IMR-90 (cell line): ENCODE measurements at regions not wholly inside any gene's neighbourhood (a gene's known extent, or its start where the extent isn't known, plus 50 kb on each side); places are given as distances from the start of the nearest gene placed in this dataset.

Experiments used
- ATAC-seq: fragments of 200-7000 bp; cut with Tn5 transposase; 2 replicates; pipeline ENCODE4 v1.9.1; 2020; ENCODE audit warnings: low read depth, mild to moderate bottlenecking, moderate library complexity
- BruUV-seq: library from RNA; stranded (reverse); fragments of 400-500 nt; replicated peaks from 2 replicates; lab custom pipeline; 2021; lab: Mats Ljungman, UMichigan
- CTCF ChIA-PET: fragments of 300-600 bp; formaldehyde crosslinking; extraction: SDS; loops from one replicate; lab custom pipeline; 2021; ENCODE audit warnings: antibody characterized with exemption; lab: Yijun Ruan, JAX
- POLR2A ChIA-PET: fragments of 300-600 bp; sonication (Branson Sonifier 250); formaldehyde crosslinking; loops from one replicate; lab custom pipeline; 2022; ENCODE audit warnings: antibody characterized with exemption; ENCODE audit not compliant: unreplicated experiment; lab: Charles Lee
- DNase-seq: peaks from one replicate; pipeline ENCODE4 v3.0.0; 2013
- H2AFZ ChIP-seq: replicated peaks from 2 replicates; pipeline ENCODE3; 2013; ENCODE audit warnings: low read length, mild to moderate bottlenecking; ENCODE audit not compliant: poor library complexity
- H2AK5ac ChIP-seq: 2 replicates; pipeline ENCODE4 v1.6.1; 2013; ENCODE audit warnings: low read depth, low read length, inconsistent platforms
- H2AK9ac ChIP-seq: replicated peaks from 2 replicates; pipeline ENCODE3; 2013; ENCODE audit warnings: mild to moderate bottlenecking, low read depth, low read length, moderate library complexity; ENCODE audit not compliant: poor library complexity
- H2BK120ac ChIP-seq: 2 replicates; pipeline ENCODE4 v1.6.1; 2013; ENCODE audit warnings: low read depth, low read length, inconsistent platforms
- H2BK15ac ChIP-seq: 3 replicates; pipeline ENCODE4 v1.6.1; 2013; ENCODE audit warnings: low read depth, low read length, inconsistent platforms
- H2BK20ac ChIP-seq: 2 replicates; pipeline ENCODE4 v1.6.1; 2013; ENCODE audit warnings: low read depth, mild to moderate bottlenecking, inconsistent platforms, low read length, moderate library complexity
- H2BK5ac ChIP-seq: 2 replicates; pipeline ENCODE4 v1.6.1; 2013; ENCODE audit warnings: mild to moderate bottlenecking, low read depth, low read length, inconsistent platforms; ENCODE audit not compliant: poor library complexity, severe bottlenecking
- H3K14ac ChIP-seq: replicated peaks from 2 replicates; pipeline ENCODE4 v1.6.1; 2013; ENCODE audit warnings: low read depth, low read length, inconsistent platforms
- H3K18ac ChIP-seq: 2 replicates; pipeline ENCODE4 v1.6.1; 2013; ENCODE audit warnings: low read depth, low read length, control low read depth
- H3K23ac ChIP-seq: 2 replicates; pipeline ENCODE4 v1.6.1; 2013; ENCODE audit warnings: low read depth, low read length, inconsistent platforms
- H3K27ac ChIP-seq: 2 replicates; pipeline ENCODE4 v1.5.1; 2013; ENCODE audit warnings: mild to moderate bottlenecking, control low read depth, low read length; ENCODE audit not compliant: insufficient read depth
- H3K27me3 ChIP-seq: 2 replicates; pipeline ENCODE4 v1.6.1; 2013; ENCODE audit warnings: low read length; ENCODE audit not compliant: control insufficient read depth, insufficient read depth
- H3K36me3 ChIP-seq: 2 replicates; pipeline ENCODE4 v1.6.1; 2013; ENCODE audit warnings: low read length, mixed read lengths; ENCODE audit not compliant: control insufficient read depth, insufficient read depth
- H3K4ac ChIP-seq: 2 replicates; pipeline ENCODE4 v1.6.1; 2013; ENCODE audit warnings: low read depth, low read length, inconsistent platforms
- H3K4me1 ChIP-seq: 2 replicates; pipeline ENCODE4 v1.6.1; 2013; ENCODE audit warnings: low read length, mixed read lengths; ENCODE audit not compliant: control insufficient read depth, insufficient read depth
- H3K4me2 ChIP-seq: 2 replicates; pipeline ENCODE4 v1.6.1; 2013; ENCODE audit warnings: low read depth, mild to moderate bottlenecking, control low read depth, low read length, moderate library complexity
- H3K4me3 ChIP-seq: 2 replicates; pipeline ENCODE4 v1.5.1; 2013; ENCODE audit warnings: low read depth, mild to moderate bottlenecking, control low read depth, low read length, moderate library complexity; ENCODE audit not compliant: insufficient read depth
- H3K56ac ChIP-seq: 2 replicates; pipeline ENCODE4 v1.6.1; 2013; ENCODE audit warnings: low read length, inconsistent platforms; ENCODE audit not compliant: insufficient read depth; ENCODE audit errors: extremely low read depth
- H3K79me1 ChIP-seq, 2 experiments: 2 replicates each; pipeline ENCODE4 v1.6.1; 2013; ENCODE audit warnings: low read length in 2 of 2, inconsistent platforms in 1 of 2, low read depth in 1 of 2
- H3K9ac ChIP-seq: 2 replicates; pipeline ENCODE4 v1.6.1; 2013; ENCODE audit warnings: low read depth, low read length, control low read depth
- H3K9me1 ChIP-seq: 2 replicates; pipeline ENCODE4 v1.6.1; 2013; ENCODE audit warnings: low read length, inconsistent platforms; ENCODE audit not compliant: insufficient read depth
- H3K9me3 ChIP-seq: 2 replicates; pipeline ENCODE4 v1.6.1; 2013; ENCODE audit warnings: low read length; ENCODE audit not compliant: control insufficient read depth, insufficient read depth
- H4K20me1 ChIP-seq: 2 replicates; pipeline ENCODE4 v1.6.1; 2013; ENCODE audit warnings: low read length, inconsistent platforms; ENCODE audit not compliant: insufficient read depth
- H4K5ac ChIP-seq: 2 replicates; pipeline ENCODE4 v1.6.1; 2013; ENCODE audit warnings: mild to moderate bottlenecking, low read depth, low read length, control low read depth
- H4K8ac ChIP-seq, 2 experiments: 2 replicates each; pipeline ENCODE4 v1.6.1; 2013; ENCODE audit warnings: low read depth in 2 of 2, low read length in 2 of 2, control low read depth in 1 of 2, inconsistent platforms in 1 of 2
- H4K91ac ChIP-seq: 2 replicates; pipeline ENCODE4 v1.6.1; 2013; ENCODE audit warnings: low read depth, low read length, inconsistent platforms; ENCODE audit not compliant: insufficient read depth
- CHD1 ChIP-seq: IDR thresholded peaks from 2 replicates; pipeline ENCODE4 v1.6.1; 2012; ENCODE audit warnings: low read depth, low read length, improper control_type of control experiment
- ELK1 ChIP-seq: fragments of 150-350 bp; IDR thresholded peaks from 2 replicates; pipeline ENCODE4 v1.6.1; 2016; ENCODE audit warnings: low read depth, mild to moderate bottlenecking, low read length, moderate library complexity, borderline replicate concordance
- MXI1 ChIP-seq: IDR thresholded peaks from 2 replicates; pipeline ENCODE4 v1.6.1; 2012; ENCODE audit warnings: low read depth, mild to moderate bottlenecking, low read length, moderate library complexity, borderline replicate concordance
- POLR2A ChIP-seq: IDR thresholded peaks from 2 replicates; pipeline ENCODE4 v1.6.1; 2012; ENCODE audit warnings: mild to moderate bottlenecking, low read depth, low read length
- SMC3 ChIP-seq: fragments of 150-350 bp; IDR thresholded peaks from 2 replicates; pipeline ENCODE4 v1.6.1; 2016; ENCODE audit warnings: low read depth, mild to moderate bottlenecking, antibody characterized with exemption, low read length, moderate library complexity
- WGBS, 2 experiments: methylation state at CpG; one replicate each; pipeline versions ENCODE4 v1.1.5 to v1.1.7; 2013; ENCODE audit warnings: missing lambda C conversion rate in 2 of 2; ENCODE audit not compliant: insufficient read length in 1 of 2; ENCODE audit errors: extremely low coverage in 2 of 2; 5-methylcytosine and 5-hydroxymethylcytosine counted together
- dilution Hi-C: fragments of 300-500 bp; cut with HindIII; formaldehyde crosslinking; loops from one replicate; pipeline ENCODE4 v1.14.3; 2018; ENCODE audit warnings: low sequenced_read_pairs; ENCODE audit not compliant: unreplicated experiment
- in situ Hi-C: fragments of 300-500 bp; cut with MboI; formaldehyde crosslinking; loops from 3 replicates; pipeline ENCODE4 v1.14.3; 2019; ENCODE audit warnings: low sequenced_read_pairs, inconsistent platforms, mixed read lengths
- intact Hi-C: fragments of 100-400 bp; cut with micrococcal nuclease; formaldehyde crosslinking; loops from 2 replicates; pipeline ENCODE4 v1.10.0; 2022
- TF ChIP-seq, protein P1 (sequence below): fragments of 150-350 bp; IDR thresholded peaks from 2 replicates; pipeline ENCODE4 v1.6.1; 2017; ENCODE audit warnings: mild to moderate bottlenecking, antibody characterized with exemption, low read length, low read depth

GRCh38 chr12:90036637-90037036 lies 328.0 kb upstream of the ATP2B1 start:
- H2AFZ ChIP-seq = no peak overlapping the region
- H2BK120ac ChIP-seq = peak overlapping the region; percentile 41; the same call in 1 of the 2 replicates
- BruUV-seq = no TSS peak
- H3K9ac ChIP-seq = no peak overlapping the region
- peaks cover 5% of the 10 kb centered on the region; the same call in 1 of the 2 replicates for H3K9me3 ChIP-seq
- 0 out of 4 replicates have a peak overlapping the region, but pooled peaks of 1 of the 2 experiments have one; percentile 22 for H4K8ac ChIP-seq
- no peak overlapping the region for H3K4me3 ChIP-seq
- intact Hi-C loops = no loop called here
- H2BK20ac ChIP-seq = no peak overlapping the region
- ChIA-PET POLR2A (no interaction called here), CTCF (no interaction called here)
- no peak for ATAC-seq
- no peak overlapping the region for H3K23ac ChIP-seq
- no peaks in the 10 kb centered on the region for H3K4me1 ChIP-seq
- H3K4me2 ChIP-seq = no peak overlapping the region
- no peaks in the 10 kb centered on the region for H3K9me1 ChIP-seq
- no peak overlapping the region for H3K56ac ChIP-seq
- in situ Hi-C loops = no loop called here
- no peak overlapping the region for H3K14ac ChIP-seq
- H2AK9ac ChIP-seq = no peak overlapping the region
- no peak overlapping the region for H3K18ac ChIP-seq
- H3K4ac ChIP-seq = no peak overlapping the region
- TF ChIP-seq MXI1 (no peak), POLR2A (no peak), SMC3 (no peak), ELK1 (no peak), CHD1 (no peak)
- TF ChIP-seq, protein P1, sequence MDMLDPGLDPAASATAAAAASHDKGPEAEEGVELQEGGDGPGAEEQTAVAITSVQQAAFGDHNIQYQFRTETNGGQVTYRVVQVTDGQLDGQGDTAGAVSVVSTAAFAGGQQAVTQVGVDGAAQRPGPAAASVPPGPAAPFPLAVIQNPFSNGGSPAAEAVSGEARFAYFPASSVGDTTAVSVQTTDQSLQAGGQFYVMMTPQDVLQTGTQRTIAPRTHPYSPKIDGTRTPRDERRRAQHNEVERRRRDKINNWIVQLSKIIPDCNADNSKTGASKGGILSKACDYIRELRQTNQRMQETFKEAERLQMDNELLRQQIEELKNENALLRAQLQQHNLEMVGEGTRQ = no peak
- H3K36me3 ChIP-seq = no peaks in the 10 kb centered on the region
- H3K27ac ChIP-seq = no peak overlapping the region
- WGBS, 2 experiments = no CpG with 5 or more reads among the region's 2 CpGs
- H4K5ac ChIP-seq = no peak overlapping the region
- H2BK5ac ChIP-seq = peak overlapping the region; percentile 1
- H4K20me1 ChIP-seq = no peaks in the 10 kb centered on the region
- no peaks in the 10 kb centered on the region for H3K27me3 ChIP-seq
- H3K79me1 ChIP-seq = no peaks in the 10 kb centered on the region
- no peak overlapping the region for H2AK5ac ChIP-seq
- peak; percentile 62 for DNase-seq
- H4K91ac ChIP-seq = no peak overlapping the region
- 0 out of 3 replicates have a peak overlapping the region, but pooled peaks have one; percentile 19 for H2BK15ac ChIP-seq
- dilution Hi-C loops = no loop called here
